IMR-90 (cell line): ENCODE measurements at regions not wholly inside any gene's neighbourhood (a gene's known extent, or its start where the extent isn't known, plus 50 kb on each side); places are given as distances from the start of the nearest gene placed in this dataset.

Source experiments
- ATAC-seq: fragments of 200-7000 bp; cut with Tn5 transposase; 2 replicates; pipeline ENCODE4 v1.9.1; 2020; ENCODE audit warnings: low read depth, mild to moderate bottlenecking, moderate library complexity
- BruUV-seq: library from RNA; stranded (reverse); fragments of 400-500 nt; replicated peaks from 2 replicates; lab custom pipeline; 2021; lab: Mats Ljungman, UMichigan
- CTCF ChIA-PET: fragments of 300-600 bp; formaldehyde crosslinking; extraction: SDS; loops from one replicate; lab custom pipeline; 2021; ENCODE audit warnings: antibody characterized with exemption; lab: Yijun Ruan, JAX
- POLR2A ChIA-PET: fragments of 300-600 bp; sonication (Branson Sonifier 250); formaldehyde crosslinking; loops from one replicate; lab custom pipeline; 2022; ENCODE audit warnings: antibody characterized with exemption; ENCODE audit not compliant: unreplicated experiment; lab: Charles Lee
- DNase-seq: peaks from one replicate; pipeline ENCODE4 v3.0.0; 2013
- H2AFZ ChIP-seq: replicated peaks from 2 replicates; pipeline ENCODE3; 2013; ENCODE audit warnings: low read length, mild to moderate bottlenecking; ENCODE audit not compliant: poor library complexity
- H2AK5ac ChIP-seq: 2 replicates; pipeline ENCODE4 v1.6.1; 2013; ENCODE audit warnings: low read depth, low read length, inconsistent platforms
- H2AK9ac ChIP-seq: replicated peaks from 2 replicates; pipeline ENCODE3; 2013; ENCODE audit warnings: mild to moderate bottlenecking, low read depth, low read length, moderate library complexity; ENCODE audit not compliant: poor library complexity
- H2BK120ac ChIP-seq: 2 replicates; pipeline ENCODE4 v1.6.1; 2013; ENCODE audit warnings: low read depth, low read length, inconsistent platforms
- H2BK15ac ChIP-seq: 3 replicates; pipeline ENCODE4 v1.6.1; 2013; ENCODE audit warnings: low read depth, low read length, inconsistent platforms
- H2BK20ac ChIP-seq: 2 replicates; pipeline ENCODE4 v1.6.1; 2013; ENCODE audit warnings: low read depth, mild to moderate bottlenecking, inconsistent platforms, low read length, moderate library complexity
- H2BK5ac ChIP-seq: 2 replicates; pipeline ENCODE4 v1.6.1; 2013; ENCODE audit warnings: mild to moderate bottlenecking, low read depth, low read length, inconsistent platforms; ENCODE audit not compliant: poor library complexity, severe bottlenecking
- H3K14ac ChIP-seq: replicated peaks from 2 replicates; pipeline ENCODE4 v1.6.1; 2013; ENCODE audit warnings: low read depth, low read length, inconsistent platforms
- H3K18ac ChIP-seq: 2 replicates; pipeline ENCODE4 v1.6.1; 2013; ENCODE audit warnings: low read depth, low read length, control low read depth
- H3K23ac ChIP-seq: 2 replicates; pipeline ENCODE4 v1.6.1; 2013; ENCODE audit warnings: low read depth, low read length, inconsistent platforms
- H3K27ac ChIP-seq: 2 replicates; pipeline ENCODE4 v1.5.1; 2013; ENCODE audit warnings: mild to moderate bottlenecking, control low read depth, low read length; ENCODE audit not compliant: insufficient read depth
- H3K27me3 ChIP-seq: 2 replicates; pipeline ENCODE4 v1.6.1; 2013; ENCODE audit warnings: low read length; ENCODE audit not compliant: control insufficient read depth, insufficient read depth
- H3K36me3 ChIP-seq: 2 replicates; pipeline ENCODE4 v1.6.1; 2013; ENCODE audit warnings: low read length, mixed read lengths; ENCODE audit not compliant: control insufficient read depth, insufficient read depth
- H3K4ac ChIP-seq: 2 replicates; pipeline ENCODE4 v1.6.1; 2013; ENCODE audit warnings: low read depth, low read length, inconsistent platforms
- H3K4me1 ChIP-seq: 2 replicates; pipeline ENCODE4 v1.6.1; 2013; ENCODE audit warnings: low read length, mixed read lengths; ENCODE audit not compliant: control insufficient read depth, insufficient read depth
- H3K4me2 ChIP-seq: 2 replicates; pipeline ENCODE4 v1.6.1; 2013; ENCODE audit warnings: low read depth, mild to moderate bottlenecking, control low read depth, low read length, moderate library complexity
- H3K4me3 ChIP-seq: 2 replicates; pipeline ENCODE4 v1.5.1; 2013; ENCODE audit warnings: low read depth, mild to moderate bottlenecking, control low read depth, low read length, moderate library complexity; ENCODE audit not compliant: insufficient read depth
- H3K56ac ChIP-seq: 2 replicates; pipeline ENCODE4 v1.6.1; 2013; ENCODE audit warnings: low read length, inconsistent platforms; ENCODE audit not compliant: insufficient read depth; ENCODE audit errors: extremely low read depth
- H3K79me1 ChIP-seq, 2 experiments: 2 replicates each; pipeline ENCODE4 v1.6.1; 2013; ENCODE audit warnings: low read length in 2 of 2, inconsistent platforms in 1 of 2, low read depth in 1 of 2
- H3K9ac ChIP-seq: 2 replicates; pipeline ENCODE4 v1.6.1; 2013; ENCODE audit warnings: low read depth, low read length, control low read depth
- H3K9me1 ChIP-seq: 2 replicates; pipeline ENCODE4 v1.6.1; 2013; ENCODE audit warnings: low read length, inconsistent platforms; ENCODE audit not compliant: insufficient read depth
- H3K9me3 ChIP-seq: 2 replicates; pipeline ENCODE4 v1.6.1; 2013; ENCODE audit warnings: low read length; ENCODE audit not compliant: control insufficient read depth, insufficient read depth
- H4K20me1 ChIP-seq: 2 replicates; pipeline ENCODE4 v1.6.1; 2013; ENCODE audit warnings: low read length, inconsistent platforms; ENCODE audit not compliant: insufficient read depth
- H4K5ac ChIP-seq: 2 replicates; pipeline ENCODE4 v1.6.1; 2013; ENCODE audit warnings: mild to moderate bottlenecking, low read depth, low read length, control low read depth
- H4K8ac ChIP-seq, 2 experiments: 2 replicates each; pipeline ENCODE4 v1.6.1; 2013; ENCODE audit warnings: low read depth in 2 of 2, low read length in 2 of 2, control low read depth in 1 of 2, inconsistent platforms in 1 of 2
- H4K91ac ChIP-seq: 2 replicates; pipeline ENCODE4 v1.6.1; 2013; ENCODE audit warnings: low read depth, low read length, inconsistent platforms; ENCODE audit not compliant: insufficient read depth
- BHLHE40 ChIP-seq: fragments of 150-350 bp; IDR thresholded peaks from 2 replicates; pipeline ENCODE4 v1.6.1; 2016; ENCODE audit warnings: mild to moderate bottlenecking, low read depth, low read length
- CHD1 ChIP-seq: IDR thresholded peaks from 2 replicates; pipeline ENCODE4 v1.6.1; 2012; ENCODE audit warnings: low read depth, low read length, improper control_type of control experiment
- MAZ ChIP-seq: IDR thresholded peaks from 2 replicates; pipeline ENCODE4 v1.6.1; 2012; ENCODE audit warnings: low read depth, mild to moderate bottlenecking, low read length, improper control_type of control experiment, moderate library complexity, borderline replicate concordance
- MXI1 ChIP-seq: IDR thresholded peaks from 2 replicates; pipeline ENCODE4 v1.6.1; 2012; ENCODE audit warnings: low read depth, mild to moderate bottlenecking, low read length, moderate library complexity, borderline replicate concordance
- NFE2L2 ChIP-seq: fragments of 150-350 bp; IDR thresholded peaks from 2 replicates; pipeline ENCODE4 v1.6.1; 2016; ENCODE audit warnings: low read depth, mild to moderate bottlenecking, low read length
- RAD21 ChIP-seq: IDR thresholded peaks from 2 replicates; pipeline ENCODE4 v1.6.1; 2012; ENCODE audit warnings: low read length, improper control_type of control experiment
- RCOR1 ChIP-seq: IDR thresholded peaks from 2 replicates; pipeline ENCODE4 v1.6.1; 2012; ENCODE audit warnings: mild to moderate bottlenecking, low read length, improper control_type of control experiment; ENCODE audit not compliant: insufficient replicate concordance
- WGBS, 2 experiments: methylation state at CpG; one replicate each; pipeline versions ENCODE4 v1.1.5 to v1.1.7; 2013; ENCODE audit warnings: missing lambda C conversion rate in 2 of 2; ENCODE audit not compliant: insufficient read length in 1 of 2; ENCODE audit errors: extremely low coverage in 2 of 2; 5-methylcytosine and 5-hydroxymethylcytosine counted together
- dilution Hi-C: fragments of 300-500 bp; cut with HindIII; formaldehyde crosslinking; loops from one replicate; pipeline ENCODE4 v1.14.3; 2018; ENCODE audit warnings: low sequenced_read_pairs; ENCODE audit not compliant: unreplicated experiment
- in situ Hi-C: fragments of 300-500 bp; cut with MboI; formaldehyde crosslinking; loops from 3 replicates; pipeline ENCODE4 v1.14.3; 2019; ENCODE audit warnings: low sequenced_read_pairs, inconsistent platforms, mixed read lengths
- intact Hi-C: fragments of 100-400 bp; cut with micrococcal nuclease; formaldehyde crosslinking; loops from 2 replicates; pipeline ENCODE4 v1.10.0; 2022
- TF ChIP-seq, protein P1 (sequence below): fragments of 150-350 bp; IDR thresholded peaks from 2 replicates; pipeline ENCODE4 v1.6.1; 2016; ENCODE audit warnings: low read depth, mild to moderate bottlenecking, low read length, moderate library complexity, borderline replicate concordance

DNA sequence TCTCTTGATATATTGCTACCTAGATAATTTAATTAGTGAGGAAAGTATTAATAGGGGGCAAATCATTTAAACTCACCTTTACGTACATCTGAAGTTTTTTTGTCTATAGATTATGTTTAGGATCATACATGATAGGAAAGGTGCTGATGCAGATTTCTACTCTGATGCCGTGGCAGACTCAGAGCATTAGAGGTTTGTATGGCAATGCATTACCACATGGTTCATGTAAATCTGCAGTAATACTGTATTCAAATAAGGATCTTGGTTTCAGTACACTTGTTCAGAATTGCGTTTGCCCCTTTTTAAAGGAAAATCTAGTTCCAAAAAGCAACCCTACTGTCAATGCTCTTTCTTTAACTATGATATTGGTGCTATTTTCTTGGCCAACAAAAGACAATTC lies 288.3 kb downstream of the PTPRC start:
- peaks cover 8% of the 10 kb centered on the region; the same call in 1 of the 2 replicates for H3K4me1 ChIP-seq
- no peak overlapping the region for H3K27ac ChIP-seq
- H3K9ac ChIP-seq = no peak overlapping the region
- no peak overlapping the region for H3K56ac ChIP-seq
- peaks cover 2% of the 10 kb centered on the region; the same call in 1 of the 2 replicates for H3K36me3 ChIP-seq
- H4K8ac ChIP-seq = no peak overlapping the region
- intact Hi-C loops = no loop called here
- no peaks in the 10 kb centered on the region for H3K27me3 ChIP-seq
- no TSS peak for BruUV-seq
- ChIA-PET POLR2A (no interaction called here), CTCF (no interaction called here)
- peaks cover 14% of the 10 kb centered on the region; the same call in 1 of the 2 replicates for H4K20me1 ChIP-seq
- 100% methylated on average over 1 of the region's 3 CpGs; no CpG with 5 or more reads in 1 of the 2 experiments for WGBS, 2 experiments
- no peak overlapping the region for H3K4me2 ChIP-seq
- ATAC-seq = no peak
- peaks cover 14 to 35% of the 10 kb centered on the region in 2 experiments; a peak in 3 of 4 replicates for H3K79me1 ChIP-seq
- no peak overlapping the region for H3K18ac ChIP-seq
- H3K9me1 ChIP-seq = peaks cover 2% of the 10 kb centered on the region; the same call in 1 of the 2 replicates
- H4K5ac ChIP-seq = no peak overlapping the region
- H3K14ac ChIP-seq = no peak overlapping the region
- H2BK5ac ChIP-seq = no peak overlapping the region
- H2BK20ac ChIP-seq = no peak overlapping the region
- in situ Hi-C loops = no loop called here
- TF ChIP-seq NFE2L2 (no peak), RAD21 (no peak), MAZ (no peak), MXI1 (no peak), RCOR1 (no peak), BHLHE40 (no peak), CHD1 (no peak)
- TF ChIP-seq, protein P1, sequence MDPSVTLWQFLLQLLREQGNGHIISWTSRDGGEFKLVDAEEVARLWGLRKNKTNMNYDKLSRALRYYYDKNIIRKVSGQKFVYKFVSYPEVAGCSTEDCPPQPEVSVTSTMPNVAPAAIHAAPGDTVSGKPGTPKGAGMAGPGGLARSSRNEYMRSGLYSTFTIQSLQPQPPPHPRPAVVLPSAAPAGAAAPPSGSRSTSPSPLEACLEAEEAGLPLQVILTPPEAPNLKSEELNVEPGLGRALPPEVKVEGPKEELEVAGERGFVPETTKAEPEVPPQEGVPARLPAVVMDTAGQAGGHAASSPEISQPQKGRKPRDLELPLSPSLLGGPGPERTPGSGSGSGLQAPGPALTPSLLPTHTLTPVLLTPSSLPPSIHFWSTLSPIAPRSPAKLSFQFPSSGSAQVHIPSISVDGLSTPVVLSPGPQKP = no peak
- H2AK9ac ChIP-seq = no peak overlapping the region
- no peak overlapping the region for H4K91ac ChIP-seq
- H3K23ac ChIP-seq = peak overlapping the region; percentile 23; the same call in 1 of the 2 replicates
- H2AK5ac ChIP-seq = no peak overlapping the region
- H2AFZ ChIP-seq = no peak overlapping the region
- no peak overlapping the region for H2BK120ac ChIP-seq
- H3K9me3 ChIP-seq = no peaks in the 10 kb centered on the region
- H2BK15ac ChIP-seq = no peak overlapping the region
- DNase-seq = no peak
- H3K4me3 ChIP-seq = no peak overlapping the region
- dilution Hi-C loops = no loop called here
- H3K4ac ChIP-seq = no peak overlapping the region
